DND-41 (cell line): ENCODE measurements at regions not wholly inside any gene's neighbourhood (a gene's known extent, or its start where the extent isn't known, plus 50 kb on each side); places are given as distances from the start of the nearest gene placed in this dataset.
A peak's percentile ranks its signal among the peaks of the same experiment; 100 is the strongest.

ENCODE experiments used
- ATAC-seq: fragments of 200-7000 bp; cut with Tn5 transposase; 3 replicates; pipeline ENCODE4 v1.9.1; 2021; ENCODE audit warnings: low read depth; ENCODE audit not compliant: insufficient read depth
- DNase-seq: peaks from one replicate; pipeline ENCODE4 v3.0.0-alpha.2; 2020
- H2AFZ ChIP-seq: 2 replicates; pipeline ENCODE4 v1.6.0; 2012; ENCODE audit warnings: low read depth, low read length
- H3K27ac ChIP-seq: 2 replicates; pipeline ENCODE4 v1.5.1; 2012; ENCODE audit warnings: low read length, inconsistent platforms
- H3K27me3 ChIP-seq: fragments of 200-600 bp; sonication (generic); 2 replicates; pipeline ENCODE4 v1.6.0; 2012; ENCODE audit warnings: low read length, mild to moderate bottlenecking, inconsistent platforms; ENCODE audit not compliant: insufficient read depth, poor library complexity
- H3K36me3 ChIP-seq: 2 replicates; pipeline ENCODE4 v1.5.1; 2012; ENCODE audit warnings: low read length, inconsistent platforms; ENCODE audit not compliant: insufficient read depth
- H3K4me1 ChIP-seq: 2 replicates; pipeline ENCODE4 v1.5.1; 2012; ENCODE audit warnings: mild to moderate bottlenecking, low read length; ENCODE audit not compliant: insufficient read depth
- H3K4me2 ChIP-seq: 2 replicates; pipeline ENCODE4 v1.6.0; 2012; ENCODE audit warnings: mild to moderate bottlenecking, moderate library complexity, low read length, inconsistent platforms; ENCODE audit not compliant: insufficient read depth
- H3K4me3 ChIP-seq, 2 experiments: fragments of 200-600 bp in 1 of 2; shearing (Covaris generic) in 1 of 2; 2 replicates each; pipeline ENCODE4 v1.5.1; 2012 to 2016; ENCODE audit warnings: inconsistent platforms in 2 of 2, low read length in 2 of 2, mild to moderate bottlenecking in 2 of 2, low read depth in 1 of 2, moderate library complexity in 1 of 2
- H3K79me2 ChIP-seq: 2 replicates; pipeline ENCODE4 v1.6.0; 2012; ENCODE audit warnings: low read length, inconsistent platforms; ENCODE audit not compliant: insufficient read depth
- H3K9ac ChIP-seq: 2 replicates; pipeline ENCODE4 v1.6.0; 2012; ENCODE audit warnings: low read depth, mild to moderate bottlenecking, inconsistent platforms, low read length, moderate library complexity
- H3K9me3 ChIP-seq: 2 replicates; pipeline ENCODE4 v1.5.1; 2012; ENCODE audit warnings: low read length, moderate library complexity, mild to moderate bottlenecking, inconsistent platforms; ENCODE audit not compliant: insufficient read depth, severe bottlenecking
- H4K20me1 ChIP-seq: 2 replicates; pipeline ENCODE4 v1.6.0; 2012; ENCODE audit warnings: low read length; ENCODE audit not compliant: insufficient read depth
- CTCF ChIP-seq: IDR thresholded peaks from 2 replicates; pipeline ENCODE4 v1.5.1; 2012; ENCODE audit warnings: borderline replicate concordance, low read length, moderate library complexity, mild to moderate bottlenecking; ENCODE audit not compliant: poor library complexity, severe bottlenecking; ENCODE audit errors: extremely low read depth
- EZH2 ChIP-seq: IDR thresholded peaks from 3 replicates; pipeline ENCODE4 v1.6.1; 2012; ENCODE audit warnings: borderline replicate concordance, low read depth, mild to moderate bottlenecking, moderate library complexity, low read length, inconsistent platforms; ENCODE audit not compliant: severe bottlenecking

- Histone ChIP-seq H2AFZ (peak overlapping the region; percentile 24; the same call in 1 of the 2 replicates), H3K27ac (no peak overlapping the region), H3K36me3 (no peaks in the 10 kb centered on the region), H3K4me1 (peaks cover 13% of the 10 kb centered on the region), H3K79me2 (no peaks in the 10 kb centered on the region), H3K4me3 (peak overlapping the region in 1 of 2 experiments; percentile 32; a peak in 2 of 4 replicates), H4K20me1 (no peaks in the 10 kb centered on the region), H3K9me3 (no peaks in the 10 kb centered on the region), H3K27me3 (peaks cover 2% of the 10 kb centered on the region), H3K4me2 (peak overlapping the region; percentile 56), H3K9ac (no peak overlapping the region)
- ATAC-seq (peak; percentile 53), DNase-seq (peak; percentile 7)
- no peak for TF ChIP-seq CTCF
- no peak for TF ChIP-seq EZH2
These were observed 72.8 kb upstream of the ITGA11 start for GRCh38 chr15:68504681-68505170.

GRCh38 chr15:68506071-68506470, 72.7 kb upstream of the CORO2B start:
- H3K79me2 ChIP-seq, result no peaks in the 10 kb centered on the region
- TF ChIP-seq EZH2 (no peak), CTCF (no peak)
- H3K4me3 ChIP-seq, result no peak overlapping the region
- H3K4me2 ChIP-seq, result no peak overlapping the region
- no peaks in the 10 kb centered on the region for H3K36me3 ChIP-seq
- H3K4me1 ChIP-seq, result peaks cover 13% of the 10 kb centered on the region
- H2AFZ ChIP-seq, result no peak overlapping the region
- DNase-seq (no peak), ATAC-seq (no peak)
- no peak overlapping the region for H3K9ac ChIP-seq
- H3K9me3 ChIP-seq, result no peaks in the 10 kb centered on the region
- H4K20me1 ChIP-seq, result no peaks in the 10 kb centered on the region
- no peak overlapping the region for H3K27ac ChIP-seq
- peaks cover 2% of the 10 kb centered on the region for H3K27me3 ChIP-seq

GRCh38 chr15:68507447-68507846, 71.3 kb upstream of the CORO2B start:
- TF ChIP-seq CTCF (no peak), EZH2 (no peak)
- no peak for ATAC-seq
- peaks cover 5% of the 10 kb centered on the region for H3K27me3 ChIP-seq

More at GRCh38 chr15:68507447-68507846, 71.3 kb upstream of the CORO2B start:
- Histone ChIP-seq H3K79me2 (no peaks in the 10 kb centered on the region), H2AFZ (no peak overlapping the region), H3K9ac (no peak overlapping the region), H3K4me2 (no peak overlapping the region), H3K36me3 (no peaks in the 10 kb centered on the region), H3K9me3 (no peaks in the 10 kb centered on the region), H3K27ac (no peak overlapping the region), H4K20me1 (no peaks in the 10 kb centered on the region), H3K4me1 (peaks cover 13% of the 10 kb centered on the region), H3K4me3 (no peak overlapping the region)
- DNase-seq, result no peak
